Transverse colon (tissue), 4 donors: ENCODE measurements at regions not wholly inside any gene's neighbourhood (a gene's known extent, or its start where the extent isn't known, plus 50 kb on each side); places are given as distances from the start of the nearest gene placed in this dataset.

Source experiments
- DNase-seq: peaks from one replicate; pipeline ENCODE4 v3.0.0-alpha.2; 2019
- H3K27ac ChIP-seq, 4 donors: fragments of 200-600 bp; sonication (generic); 2 replicates each; pipeline ENCODE4 v1.5.1; 2016 to 2018; ENCODE audit warnings: inconsistent platforms in 4 of 4
- H3K27me3 ChIP-seq: fragments of 200-600 bp; sonication (generic); 2 replicates; pipeline ENCODE4 v1.5.1; 2017; ENCODE audit warnings: inconsistent platforms
- H3K36me3 ChIP-seq, 4 donors: fragments of 200-600 bp; sonication (generic); 2 replicates each; pipeline ENCODE4 v1.5.1; 2017 to 2019; ENCODE audit warnings: inconsistent platforms in 4 of 4
- H3K4me1 ChIP-seq, 4 donors: fragments of 200-600 bp; sonication (generic); 2 replicates each; pipeline ENCODE4 v1.5.1; 2017 to 2020; ENCODE audit warnings: inconsistent platforms in 4 of 4
- H3K4me3 ChIP-seq, 4 donors: fragments of 200-600 bp; sonication (generic); 1 replicate in 1 of 4; 2 replicates in 3 of 4; pipeline versions ENCODE4 v1.5.1 to v1.6.1; 2017 to 2019; ENCODE audit warnings: inconsistent platforms in 4 of 4
- H3K9me3 ChIP-seq, 2 donors: fragments of 200-600 bp; sonication (generic); 2 replicates each; pipeline ENCODE4 v1.5.1; 2017 to 2019; ENCODE audit warnings: inconsistent platforms in 2 of 2
- EP300 ChIP-seq: sonication (generic); formaldehyde crosslinking; IDR thresholded peaks from one replicate; pipeline ENCODE4 v1.6.1; 2017; ENCODE audit warnings: antibody characterized with exemption, low read depth
- POLR2A ChIP-seq: fragments of 450-650 bp; IDR thresholded peaks from one replicate; pipeline ENCODE4 v1.6.1; 2016; ENCODE audit warnings: antibody characterized with exemption, mild to moderate bottlenecking, moderate library complexity
- POLR2AphosphoS5 ChIP-seq, 3 donors: sonication (generic); formaldehyde crosslinking; IDR thresholded peaks; one replicate each; pipeline ENCODE4 v1.6.1; 2016; ENCODE audit warnings: antibody characterized with exemption in 3 of 3
- WGBS, 2 donors: methylation state at CpG; one replicate each; pipeline ENCODE4 v1.1.5; 2018; ENCODE audit warnings: low coverage in 1 of 2; 5-methylcytosine and 5-hydroxymethylcytosine counted together
- in situ Hi-C, 4 donors: fragments of 200-750 bp; cut with MboI; loops; one replicate each; pipeline versions ENCODE4 v1.15.0 to v1.15.1; 2017; ENCODE audit warnings: low sequenced_read_pairs in 3 of 4, low pct_ligation_motif_present in 1 of 4, low pct_unique_long_range_greater_than_20kb in 1 of 4
- intact Hi-C: fragments of 100-400 bp; cut with DNase I; formaldehyde crosslinking; loops from one replicate; pipeline ENCODE4 v1.15.1; 2023; ENCODE audit warnings: low total_unique reads
- TF ChIP-seq, protein P1 (sequence below), 5 experiments: fragments of 200-600 bp in 3 of 5; fragments of 450-650 bp in 2 of 5; sonication (generic) in 3 of 5; IDR thresholded peaks; 1 replicate in 2 of 5; 2 replicates in 3 of 5; pipeline ENCODE4 v1.5.1; 2016 to 2017; ENCODE audit warnings: antibody characterized with exemption in 5 of 5, inconsistent platforms in 3 of 5, mild to moderate bottlenecking in 2 of 5, moderate library complexity in 1 of 5

DNA sequence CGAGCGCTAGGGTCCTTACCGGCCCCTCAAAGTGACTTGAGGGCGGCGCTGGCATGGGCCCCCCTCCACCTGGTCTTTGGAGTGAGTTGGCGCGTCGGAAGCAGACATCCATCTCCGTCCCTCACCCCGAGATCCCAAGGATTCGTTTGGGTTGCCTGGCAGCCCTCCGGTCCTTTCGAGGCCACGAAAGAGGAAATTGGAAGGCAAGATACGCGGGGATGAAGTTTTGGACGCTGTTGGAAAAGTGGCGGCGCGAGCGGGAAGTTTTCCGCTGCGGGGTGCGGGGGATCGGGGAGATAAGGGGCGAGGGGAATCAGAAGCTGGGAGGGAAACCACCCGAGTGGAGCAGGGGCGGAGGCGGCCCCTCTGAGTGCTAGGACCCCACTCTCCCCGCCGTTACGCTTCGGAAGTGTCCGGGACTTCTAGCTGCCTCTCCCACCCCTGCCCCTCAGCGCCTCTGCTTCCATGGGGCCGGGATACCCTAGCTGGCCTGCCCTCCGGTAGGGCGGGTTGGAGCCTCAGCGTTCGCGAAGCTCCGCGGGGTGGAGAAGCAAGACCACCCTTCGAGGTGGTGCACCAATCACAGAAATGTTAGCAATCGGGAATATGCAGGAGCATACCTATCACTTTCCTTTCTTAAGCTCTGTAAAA lies 57.8 kb downstream of the FRMPD3 start:
- TF ChIP-seq POLR2AphosphoS5 (IDR thresholded peaks at IDR 0.05) = no peak
- TF ChIP-seq, protein P1, sequence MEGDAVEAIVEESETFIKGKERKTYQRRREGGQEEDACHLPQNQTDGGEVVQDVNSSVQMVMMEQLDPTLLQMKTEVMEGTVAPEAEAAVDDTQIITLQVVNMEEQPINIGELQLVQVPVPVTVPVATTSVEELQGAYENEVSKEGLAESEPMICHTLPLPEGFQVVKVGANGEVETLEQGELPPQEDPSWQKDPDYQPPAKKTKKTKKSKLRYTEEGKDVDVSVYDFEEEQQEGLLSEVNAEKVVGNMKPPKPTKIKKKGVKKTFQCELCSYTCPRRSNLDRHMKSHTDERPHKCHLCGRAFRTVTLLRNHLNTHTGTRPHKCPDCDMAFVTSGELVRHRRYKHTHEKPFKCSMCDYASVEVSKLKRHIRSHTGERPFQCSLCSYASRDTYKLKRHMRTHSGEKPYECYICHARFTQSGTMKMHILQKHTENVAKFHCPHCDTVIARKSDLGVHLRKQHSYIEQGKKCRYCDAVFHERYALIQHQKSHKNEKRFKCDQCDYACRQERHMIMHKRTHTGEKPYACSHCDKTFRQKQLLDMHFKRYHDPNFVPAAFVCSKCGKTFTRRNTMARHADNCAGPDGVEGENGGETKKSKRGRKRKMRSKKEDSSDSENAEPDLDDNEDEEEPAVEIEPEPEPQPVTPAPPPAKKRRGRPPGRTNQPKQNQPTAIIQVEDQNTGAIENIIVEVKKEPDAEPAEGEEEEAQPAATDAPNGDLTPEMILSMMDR (IDR thresholded peaks at IDR 0.05) = no peak
- no peak for TF ChIP-seq EP300
- TF ChIP-seq POLR2A = no peak

DNA sequence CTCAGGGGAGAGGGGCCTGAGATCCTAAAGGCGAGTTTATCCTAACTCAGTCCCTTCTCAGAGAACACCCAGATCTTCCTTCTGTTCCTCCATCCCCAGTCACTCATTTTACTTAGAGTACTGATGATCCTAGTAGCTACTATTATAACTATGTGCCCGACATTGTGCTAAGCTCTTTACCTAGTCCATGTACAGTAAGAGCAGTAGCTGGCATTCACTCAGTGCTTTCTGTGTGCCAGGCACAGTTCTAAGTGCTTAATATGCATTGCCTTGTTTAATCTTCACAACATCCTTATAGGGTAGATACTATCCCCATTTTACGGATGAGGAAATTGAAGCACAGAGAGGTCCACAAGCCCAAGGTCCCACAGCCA lies 58.3 kb downstream of the FRMPD3 start:
- H3K4me3 ChIP-seq = no peak overlapping the region
- no peaks in the 10 kb centered on the region for H3K9me3 ChIP-seq
- H3K36me3 ChIP-seq = no peaks in the 10 kb centered on the region
- H3K27me3 ChIP-seq = peaks cover 27% of the 10 kb centered on the region
- no peak overlapping the region for H3K27ac ChIP-seq
- 66% methylated on average over 3 of the region's 3 CpGs; no CpG with 5 or more reads in 1 of the 2 donors for WGBS, 2 donors
- in situ Hi-C loops (no loop called here), intact Hi-C loops (no loop called here)
- TF ChIP-seq POLR2A = no peak
- no peak for TF ChIP-seq EP300
- TF ChIP-seq, protein P1 (IDR thresholded peaks at IDR 0.05) = no peak
- no peak for TF ChIP-seq POLR2AphosphoS5 (IDR thresholded peaks at IDR 0.05)
- H3K4me1 ChIP-seq = no peaks in the 10 kb centered on the region
- no peak for DNase-seq

More for the DNA sequence above, 57.8 kb downstream of the FRMPD3 start:
- Histone ChIP-seq H3K27me3 (peaks cover 27% of the 10 kb centered on the region), H3K36me3 (no peaks in the 10 kb centered on the region), H3K27ac (no peak overlapping the region), H3K9me3 (no peaks in the 10 kb centered on the region), H3K4me3 (no peak overlapping the region), H3K4me1 (no peaks in the 10 kb centered on the region)
- no peak for DNase-seq
- 61% methylated on average over 45 of the region's 45 CpGs; no CpG with 5 or more reads in 1 of the 2 donors for WGBS, 2 donors
- intact Hi-C loops = no loop called here
- in situ Hi-C loops = no loop called here

DNA sequence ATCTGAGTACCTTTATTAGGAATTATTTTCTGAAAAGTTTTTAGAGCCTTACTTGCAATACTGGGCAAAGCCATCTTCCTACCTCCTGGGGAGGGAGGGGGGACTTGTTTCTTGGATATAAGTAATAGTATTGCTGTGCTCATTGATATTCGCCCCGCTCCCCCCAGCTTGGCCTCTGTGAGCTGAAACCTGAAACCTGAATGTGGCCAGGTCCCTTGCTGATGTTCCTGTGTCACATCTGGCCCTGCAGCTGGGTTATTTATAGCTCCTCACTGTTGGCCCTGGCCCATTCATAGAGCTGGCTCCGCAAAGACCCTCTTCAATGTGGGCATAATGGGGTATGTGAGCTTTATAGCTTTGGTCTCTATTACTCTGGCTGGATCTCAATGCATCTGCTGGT lies 59.5 kb downstream of the FRMPD3 start:
- H3K4me3 ChIP-seq = no peak overlapping the region
- peaks cover 27% of the 10 kb centered on the region for H3K27me3 ChIP-seq
- TF ChIP-seq POLR2AphosphoS5 (IDR thresholded peaks at IDR 0.05) (no peak), POLR2A (no peak), EP300 (no peak)
- TF ChIP-seq, protein P1 (IDR thresholded peaks at IDR 0.05) = no peak
- no peaks in the 10 kb centered on the region for H3K9me3 ChIP-seq
- DNase-seq = no peak
- in situ Hi-C loops = no loop called here
- no peaks in the 10 kb centered on the region for H3K36me3 ChIP-seq
- WGBS, 2 donors = 94% methylated on average over 3 of the region's 3 CpGs; no CpG with 5 or more reads in 1 of the 2 donors
- intact Hi-C loops = no loop called here
- no peaks in the 10 kb centered on the region for H3K4me1 ChIP-seq
- H3K27ac ChIP-seq = no peak overlapping the region

DNA sequence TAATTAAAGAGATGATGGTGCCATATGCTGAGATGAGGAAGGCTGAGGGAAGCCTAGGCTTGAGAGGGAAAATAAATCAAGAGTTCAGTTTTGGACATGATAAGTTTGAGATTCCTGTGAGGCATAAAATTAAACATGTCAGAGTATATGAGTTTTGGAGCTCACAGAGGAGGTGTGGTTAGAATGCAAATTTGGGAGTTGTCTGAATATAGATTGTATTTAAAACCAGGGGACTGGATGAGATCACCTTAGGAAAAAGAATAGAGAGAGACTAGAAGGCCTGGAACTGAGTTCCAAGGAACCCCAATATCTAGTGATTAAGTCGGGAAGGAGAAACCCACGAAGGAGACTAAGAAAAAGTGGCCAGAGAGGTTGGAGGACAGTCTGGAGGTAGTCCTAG lies 65.5 kb downstream of the FRMPD3 start:
- in situ Hi-C loops (no loop called here), intact Hi-C loops (no loop called here)
- Histone ChIP-seq H3K4me3 (no peak overlapping the region), H3K4me1 (no peaks in the 10 kb centered on the region), H3K9me3 (no peaks in the 10 kb centered on the region), H3K27me3 (no peaks in the 10 kb centered on the region), H3K27ac (no peak overlapping the region), H3K36me3 (no peaks in the 10 kb centered on the region)
- DNase-seq = no peak
- TF ChIP-seq POLR2AphosphoS5 (IDR thresholded peaks at IDR 0.05) = no peak
- no peak for TF ChIP-seq EP300
- TF ChIP-seq, protein P1 (IDR thresholded peaks at IDR 0.05) = no peak
- no peak for TF ChIP-seq POLR2A
- WGBS, 2 donors = 66 to 92% methylated on average over 2 of the region's 2 CpGs
